ENCODE measurements at regions not wholly inside any gene's neighbourhood (a gene's known extent, or its start where the extent isn't known, plus 50 kb on each side); places are given as distances from the start of the nearest gene placed in this dataset.

DNA sequence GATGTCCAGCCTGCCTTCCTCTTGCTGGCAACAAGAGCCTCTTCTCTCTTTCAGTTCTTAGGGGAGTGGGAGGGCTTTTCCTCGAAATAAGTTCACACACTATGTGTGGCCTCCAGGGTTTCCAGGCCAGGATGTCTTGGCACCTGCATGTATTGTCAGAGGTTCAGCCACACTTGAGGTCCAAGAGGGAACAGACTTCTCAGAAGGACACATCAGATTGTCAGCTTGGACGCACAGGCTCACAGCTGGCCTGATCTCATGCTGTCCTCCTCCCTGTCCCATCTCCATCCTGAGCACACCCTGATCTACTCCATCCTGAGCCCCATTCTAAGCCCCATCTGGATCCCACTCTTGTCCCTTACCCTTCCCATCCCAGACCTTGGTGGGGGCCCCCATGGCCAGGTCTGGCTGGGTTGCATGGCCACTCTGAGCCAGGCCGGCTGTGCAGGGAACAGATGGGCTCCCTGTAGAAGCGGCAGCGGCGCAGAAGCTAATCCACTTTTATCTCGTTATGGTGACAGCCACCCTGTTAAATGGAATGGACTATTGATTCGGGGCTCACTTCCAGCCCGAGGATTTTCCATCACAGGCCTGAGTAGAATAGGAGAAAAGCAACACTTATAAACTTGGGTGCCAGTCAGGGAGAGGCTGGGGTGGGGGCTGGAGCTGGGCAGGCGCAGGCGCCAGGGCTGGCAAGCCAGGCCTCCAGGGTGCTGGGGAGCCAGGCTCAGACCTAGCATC, 85.1 kb upstream of the CSF3R start:
- intact Hi-C loops (cut with micrococcal nuclease; ENCODE audit: unreplicated experiment) = no loop called here
- H3K36me3 Mint-ChIP-seq (ENCODE audit: insufficient read depth, unreplicated experiment) = no peaks in the 10 kb centered on the region
- H3K9me3 Mint-ChIP-seq (ENCODE audit: low read depth, unreplicated experiment) = no peaks in the 10 kb centered on the region
- H3K4me1 Mint-ChIP-seq (ENCODE audit: low read depth, unreplicated experiment) = no peaks in the 10 kb centered on the region
- BruUV-seq (replicated peaks) = no TSS peak
- H3K27ac Mint-ChIP-seq (ENCODE audit: unreplicated experiment) = no peak overlapping the region
- TF ChIP-seq, protein P1, sequence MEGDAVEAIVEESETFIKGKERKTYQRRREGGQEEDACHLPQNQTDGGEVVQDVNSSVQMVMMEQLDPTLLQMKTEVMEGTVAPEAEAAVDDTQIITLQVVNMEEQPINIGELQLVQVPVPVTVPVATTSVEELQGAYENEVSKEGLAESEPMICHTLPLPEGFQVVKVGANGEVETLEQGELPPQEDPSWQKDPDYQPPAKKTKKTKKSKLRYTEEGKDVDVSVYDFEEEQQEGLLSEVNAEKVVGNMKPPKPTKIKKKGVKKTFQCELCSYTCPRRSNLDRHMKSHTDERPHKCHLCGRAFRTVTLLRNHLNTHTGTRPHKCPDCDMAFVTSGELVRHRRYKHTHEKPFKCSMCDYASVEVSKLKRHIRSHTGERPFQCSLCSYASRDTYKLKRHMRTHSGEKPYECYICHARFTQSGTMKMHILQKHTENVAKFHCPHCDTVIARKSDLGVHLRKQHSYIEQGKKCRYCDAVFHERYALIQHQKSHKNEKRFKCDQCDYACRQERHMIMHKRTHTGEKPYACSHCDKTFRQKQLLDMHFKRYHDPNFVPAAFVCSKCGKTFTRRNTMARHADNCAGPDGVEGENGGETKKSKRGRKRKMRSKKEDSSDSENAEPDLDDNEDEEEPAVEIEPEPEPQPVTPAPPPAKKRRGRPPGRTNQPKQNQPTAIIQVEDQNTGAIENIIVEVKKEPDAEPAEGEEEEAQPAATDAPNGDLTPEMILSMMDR (IDR thresholded peaks at IDR 0.05; ENCODE audit: unreplicated experiment) = no peak
- DNase-seq = no peak
- H3K27me3 Mint-ChIP-seq (ENCODE audit: unreplicated experiment) = peaks cover 82% of the 10 kb centered on the region
- no peak overlapping the region for H3K4me3 Mint-ChIP-seq (ENCODE audit: low read depth, unreplicated experiment)
- CTCF ChIA-PET = no interaction called here

DNA sequence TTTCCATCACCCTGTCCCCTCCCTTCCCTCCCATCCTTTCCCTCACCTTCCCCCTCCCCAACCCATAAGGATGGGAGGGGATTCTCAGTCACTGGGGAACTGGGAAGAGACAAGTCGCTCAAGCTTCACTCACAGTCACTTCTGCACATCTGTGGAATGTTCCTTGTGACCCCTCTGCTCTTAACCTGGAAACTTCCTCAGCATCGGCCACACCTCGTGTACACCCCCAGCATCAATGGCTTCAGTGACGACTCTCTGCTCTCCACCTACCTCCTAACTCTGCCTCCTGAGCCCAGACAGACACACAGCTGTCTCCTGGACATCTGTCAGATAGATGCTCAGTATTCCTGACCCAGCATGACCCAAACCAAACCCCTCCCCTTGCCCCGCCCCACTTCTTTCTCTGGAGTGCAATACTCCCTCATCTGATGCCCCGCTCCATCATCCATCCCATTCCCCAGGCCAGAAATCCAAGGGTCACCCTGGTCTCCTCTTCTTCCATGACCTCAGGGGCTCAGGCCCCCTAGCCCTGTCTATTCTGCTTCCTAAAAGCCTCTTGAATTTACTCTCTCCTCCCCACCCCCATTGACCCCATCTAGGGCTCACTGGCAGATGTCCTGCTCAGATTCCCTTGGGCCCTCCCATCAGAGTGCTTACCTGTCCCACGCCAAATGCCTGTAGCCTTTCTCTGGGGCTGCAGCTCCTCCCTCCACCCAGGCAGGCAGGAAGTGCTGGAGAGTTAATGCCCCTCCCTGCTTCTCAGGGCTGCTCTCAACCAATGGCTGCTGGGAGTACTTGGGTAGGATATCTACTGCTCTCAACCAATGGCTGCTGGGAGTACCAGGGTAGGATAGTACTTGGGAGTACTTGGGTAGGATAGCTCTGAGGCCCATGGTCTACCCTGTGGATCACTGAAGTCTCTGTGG, 83.1 kb upstream of the CSF3R start:
- TF ChIP-seq, protein P1 (IDR thresholded peaks at IDR 0.05; ENCODE audit: unreplicated experiment) = no peak
- Mint-ChIP-seq H3K27ac (ENCODE audit: unreplicated experiment) (no peak overlapping the region), H3K4me3 (ENCODE audit: low read depth, unreplicated experiment) (no peak overlapping the region), H3K36me3 (ENCODE audit: insufficient read depth, unreplicated experiment) (no peaks in the 10 kb centered on the region), H3K4me1 (ENCODE audit: low read depth, unreplicated experiment) (no peaks in the 10 kb centered on the region), H3K9me3 (ENCODE audit: low read depth, unreplicated experiment) (no peaks in the 10 kb centered on the region), H3K27me3 (ENCODE audit: unreplicated experiment) (peaks cover 88% of the 10 kb centered on the region)
- no TSS peak for BruUV-seq (replicated peaks)
- CTCF ChIA-PET = interaction anchor here (0.5 to 1.0 kb wide), 3 partner anchors 10 to 851 kb away, joined by 4 to 17 read pairs (median 4); no protein-coding TSS in a partner anchor
- DNase-seq = no peak
- intact Hi-C loops (cut with micrococcal nuclease; ENCODE audit: unreplicated experiment) = no loop called here

DNA sequence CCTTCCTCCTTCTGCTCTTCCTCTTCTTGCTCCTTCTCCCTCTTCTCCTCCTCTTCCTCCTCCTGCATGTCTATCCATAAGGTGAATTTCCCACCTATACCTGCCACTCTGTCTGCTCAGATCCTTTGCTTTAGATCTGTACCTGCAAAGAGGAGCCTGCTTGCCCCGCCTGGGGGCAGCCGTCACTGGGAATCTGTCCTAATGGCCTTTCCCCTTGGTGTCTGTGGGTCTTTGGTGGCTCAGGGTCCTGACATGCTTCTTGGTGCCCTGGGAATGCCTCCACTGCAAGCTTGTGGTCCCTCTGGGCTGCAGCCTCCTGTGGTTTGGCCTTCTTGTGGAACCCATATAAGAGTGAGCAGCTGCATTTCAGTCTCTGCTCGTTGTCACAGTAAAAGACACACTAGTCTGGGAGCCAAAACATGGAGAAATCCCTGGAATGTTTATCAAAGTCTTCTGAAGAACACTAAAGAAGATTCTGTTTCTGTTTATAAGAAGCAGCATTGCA, 79.5 kb upstream of the CSF3R start:
- no TSS peak for BruUV-seq (replicated peaks)
- peaks cover 84% of the 10 kb centered on the region for H3K27me3 Mint-ChIP-seq (ENCODE audit: unreplicated experiment)
- H3K9me3 Mint-ChIP-seq (ENCODE audit: low read depth, unreplicated experiment) = no peaks in the 10 kb centered on the region
- no peaks in the 10 kb centered on the region for H3K4me1 Mint-ChIP-seq (ENCODE audit: low read depth, unreplicated experiment)
- H3K36me3 Mint-ChIP-seq (ENCODE audit: insufficient read depth, unreplicated experiment) = no peaks in the 10 kb centered on the region
- no peak for DNase-seq
- TF ChIP-seq, protein P1 (IDR thresholded peaks at IDR 0.05; ENCODE audit: unreplicated experiment) = no peak
- H3K27ac Mint-ChIP-seq (ENCODE audit: unreplicated experiment) = no peak overlapping the region
- intact Hi-C loops (cut with micrococcal nuclease; ENCODE audit: unreplicated experiment) = no loop called here
- CTCF ChIA-PET = no interaction called here
- H3K4me3 Mint-ChIP-seq (ENCODE audit: low read depth, unreplicated experiment) = no peak overlapping the region

DNA sequence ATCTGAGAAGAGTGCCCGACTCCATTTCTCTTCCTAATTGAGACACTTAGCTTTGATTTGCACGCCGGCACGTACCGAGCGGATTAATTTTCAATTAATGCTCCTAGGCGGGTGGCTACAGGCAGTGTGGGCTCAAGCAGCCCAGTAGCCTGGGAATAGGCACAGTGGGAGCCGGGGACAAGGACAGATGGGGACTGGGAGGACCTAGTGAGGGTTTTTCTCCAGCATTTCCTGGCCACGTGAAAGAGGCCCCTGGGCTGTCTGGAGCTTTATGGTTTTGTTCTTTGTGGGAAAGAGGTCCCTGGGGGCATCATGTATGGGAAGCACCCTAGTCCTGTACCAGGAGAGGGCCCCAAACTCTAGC, 78.6 kb upstream of the CSF3R start:
- no peak for DNase-seq
- H3K9me3 Mint-ChIP-seq (ENCODE audit: low read depth, unreplicated experiment) = no peaks in the 10 kb centered on the region
- H3K27me3 Mint-ChIP-seq (ENCODE audit: unreplicated experiment) = peaks cover 84% of the 10 kb centered on the region
- H3K36me3 Mint-ChIP-seq (ENCODE audit: insufficient read depth, unreplicated experiment) = no peaks in the 10 kb centered on the region
- no peaks in the 10 kb centered on the region for H3K4me1 Mint-ChIP-seq (ENCODE audit: low read depth, unreplicated experiment)
- TF ChIP-seq, protein P1 (IDR thresholded peaks at IDR 0.05; ENCODE audit: unreplicated experiment) = no peak
- H3K4me3 Mint-ChIP-seq (ENCODE audit: low read depth, unreplicated experiment) = no peak overlapping the region
- intact Hi-C loops (cut with micrococcal nuclease; ENCODE audit: unreplicated experiment) = no loop called here
- CTCF ChIA-PET = no interaction called here
- no peak overlapping the region for H3K27ac Mint-ChIP-seq (ENCODE audit: unreplicated experiment)
- no TSS peak for BruUV-seq (replicated peaks)

All from Calu3 (cell line).